ACC112 (cell line): ENCODE measurements at regions not wholly inside any gene's neighbourhood (a gene's known extent, or its start where the extent isn't known, plus 50 kb on each side); places are given as distances from the start of the nearest gene placed in this dataset.

Experiments used
- H2AFZ ChIP-seq: fragments of 200-600 bp; sonication (generic); one replicate; pipeline ENCODE4 v1.6.0; 2017; ENCODE audit warnings: antibody characterized with exemption, low read length; ENCODE audit not compliant: unreplicated experiment
- H3K27ac ChIP-seq: fragments of 200-600 bp; sonication (generic); 2 replicates; pipeline ENCODE4 v1.5.1; 2014; ENCODE audit warnings: low read depth, mild to moderate bottlenecking, antibody characterized with exemption, low read length, moderate library complexity
- H3K27me3 ChIP-seq: fragments of 200-600 bp; sonication (generic); 2 replicates; pipeline ENCODE4 v1.6.1; 2014; ENCODE audit warnings: mild to moderate bottlenecking, antibody characterized with exemption, low read length, moderate library complexity, mixed read lengths; ENCODE audit not compliant: insufficient read depth
- H3K36me3 ChIP-seq: fragments of 200-600 bp; sonication (generic); 2 replicates; pipeline ENCODE4 v1.6.1; 2016; ENCODE audit warnings: mild to moderate bottlenecking, antibody characterized with exemption, low read length, moderate library complexity, mixed read lengths; ENCODE audit not compliant: insufficient read depth
- H3K4me1 ChIP-seq: fragments of 200-600 bp; sonication (generic); one replicate; pipeline ENCODE4 v1.6.1; 2016; ENCODE audit warnings: low read length, mixed read lengths; ENCODE audit not compliant: insufficient read depth, unreplicated experiment, control insufficient read depth
- H3K4me3 ChIP-seq: fragments of 200-600 bp; sonication (generic); 2 replicates; pipeline ENCODE4 v1.5.1; 2014; ENCODE audit warnings: mild to moderate bottlenecking, low read depth, low read length
- H3K79me2 ChIP-seq: fragments of 200-600 bp; sonication (generic); one replicate; pipeline ENCODE4 v1.6.0; 2016; ENCODE audit warnings: low read length; ENCODE audit not compliant: control insufficient read depth, unreplicated experiment, insufficient read depth

GRCh38 chr17:71405101-71405500, 715.7 kb upstream of the SOX9 start:
- H3K4me1 ChIP-seq: peaks cover 10% of the 10 kb centered on the region
- no peaks in the 10 kb centered on the region for H3K36me3 ChIP-seq
- H3K27me3 ChIP-seq: no peaks in the 10 kb centered on the region
- no peak overlapping the region for H2AFZ ChIP-seq
- no peak overlapping the region for H3K4me3 ChIP-seq
- H3K27ac ChIP-seq: no peak overlapping the region
- no peaks in the 10 kb centered on the region for H3K79me2 ChIP-seq

GRCh38 chr17:71407981-71408380, 712.8 kb upstream of the SOX9 start:
- H3K4me1 ChIP-seq: peaks cover 20% of the 10 kb centered on the region
- H2AFZ ChIP-seq: no peak overlapping the region
- H3K79me2 ChIP-seq: no peaks in the 10 kb centered on the region
- H3K36me3 ChIP-seq: no peaks in the 10 kb centered on the region
- no peaks in the 10 kb centered on the region for H3K27me3 ChIP-seq
- no peak overlapping the region for H3K27ac ChIP-seq
- H3K4me3 ChIP-seq: no peak overlapping the region

GRCh38 chr17:71409137-71409536, 711.7 kb upstream of the SOX9 start:
- Histone ChIP-seq H3K27ac (no peak overlapping the region; the same call in 1 of the 2 replicates), H2AFZ (no peak overlapping the region), H3K79me2 (no peaks in the 10 kb centered on the region), H3K4me1 (peaks cover 31% of the 10 kb centered on the region), H3K27me3 (no peaks in the 10 kb centered on the region), H3K36me3 (no peaks in the 10 kb centered on the region), H3K4me3 (no peak overlapping the region)

- Histone ChIP-seq H3K36me3 (no peaks in the 10 kb centered on the region), H3K27ac (peak overlapping the region; percentile 18; the same call in 1 of the 2 replicates), H2AFZ (no peak overlapping the region), H3K4me3 (no peak overlapping the region), H3K27me3 (no peaks in the 10 kb centered on the region), H3K4me1 (peaks cover 33% of the 10 kb centered on the region), H3K79me2 (no peaks in the 10 kb centered on the region)
These were observed 711.1 kb upstream of the SOX9 start for GRCh38 chr17:71409712-71410111.

GRCh38 chr17:71412803-71413202, 708.0 kb upstream of the SOX9 start:
- H3K4me3 ChIP-seq: no peak overlapping the region; the same call in 1 of the 2 replicates
- H3K27me3 ChIP-seq: no peaks in the 10 kb centered on the region
- peak overlapping the region; percentile 91 for H3K27ac ChIP-seq
- H3K36me3 ChIP-seq: no peaks in the 10 kb centered on the region
- peaks cover 33% of the 10 kb centered on the region for H3K4me1 ChIP-seq
- H3K79me2 ChIP-seq: no peaks in the 10 kb centered on the region
- H2AFZ ChIP-seq: peak overlapping the region; percentile 34

GRCh38 chr17:71413935-71414334, 706.9 kb upstream of the SOX9 start:
- no peak overlapping the region for H2AFZ ChIP-seq
- H3K4me1 ChIP-seq: peaks cover 33% of the 10 kb centered on the region
- H3K27ac ChIP-seq: no peak overlapping the region; the same call in 1 of the 2 replicates
- no peaks in the 10 kb centered on the region for H3K36me3 ChIP-seq
- H3K79me2 ChIP-seq: no peaks in the 10 kb centered on the region
- no peaks in the 10 kb centered on the region for H3K27me3 ChIP-seq
- H3K4me3 ChIP-seq: no peak overlapping the region

GRCh38 chr17:71417142-71417541, 703.7 kb upstream of the SOX9 start:
- no peak overlapping the region for H2AFZ ChIP-seq
- no peak overlapping the region for H3K4me3 ChIP-seq
- no peaks in the 10 kb centered on the region for H3K36me3 ChIP-seq
- H3K79me2 ChIP-seq: no peaks in the 10 kb centered on the region
- peaks cover 20% of the 10 kb centered on the region for H3K4me1 ChIP-seq
- H3K27me3 ChIP-seq: no peaks in the 10 kb centered on the region
- H3K27ac ChIP-seq: no peak overlapping the region

GRCh38 chr17:71422968-71423367, 697.9 kb upstream of the SOX9 start:
- no peak overlapping the region for H2AFZ ChIP-seq
- no peak overlapping the region for H3K4me3 ChIP-seq
- no peak overlapping the region for H3K27ac ChIP-seq

GRCh38 chr17:71423871-71424546, 696.8 kb upstream of the SOX9 start:
- Histone ChIP-seq H3K4me1 (no peaks in the 10 kb centered on the region), H3K4me3 (no peak overlapping the region), H3K27me3 (no peaks in the 10 kb centered on the region), H3K27ac (no peak overlapping the region), H3K36me3 (no peaks in the 10 kb centered on the region), H3K79me2 (no peaks in the 10 kb centered on the region), H2AFZ (no peak overlapping the region)

More at GRCh38 chr17:71422968-71423367, 697.9 kb upstream of the SOX9 start:
- no peaks in the 10 kb centered on the region for H3K27me3 ChIP-seq
- H3K36me3 ChIP-seq: no peaks in the 10 kb centered on the region
- H3K4me1 ChIP-seq: no peaks in the 10 kb centered on the region
- no peaks in the 10 kb centered on the region for H3K79me2 ChIP-seq

- no peaks in the 10 kb centered on the region for H3K27me3 ChIP-seq
- H3K36me3 ChIP-seq: no peaks in the 10 kb centered on the region
- H3K4me1 ChIP-seq: peaks cover 13% of the 10 kb centered on the region
- no peaks in the 10 kb centered on the region for H3K79me2 ChIP-seq
- no peak overlapping the region for H2AFZ ChIP-seq
- H3K4me3 ChIP-seq: no peak overlapping the region
- no peak overlapping the region for H3K27ac ChIP-seq
These were observed 693.0 kb upstream of the SOX9 start for GRCh38 chr17:71427801-71428200.

GRCh38 chr17:71428897-71429296, 691.9 kb upstream of the SOX9 start:
- no peak overlapping the region for H2AFZ ChIP-seq
- peaks cover 17% of the 10 kb centered on the region for H3K4me1 ChIP-seq
- H3K27me3 ChIP-seq: no peaks in the 10 kb centered on the region
- no peak overlapping the region for H3K27ac ChIP-seq
- H3K79me2 ChIP-seq: no peaks in the 10 kb centered on the region
- no peak overlapping the region for H3K4me3 ChIP-seq
- H3K36me3 ChIP-seq: no peaks in the 10 kb centered on the region
